SK-N-SH treated with all-trans-retinoic acid at 6 μM for 48 hours (cell line): ENCODE measurements at regions not wholly inside any gene's neighbourhood (a gene's known extent, or its start where the extent isn't known, plus 50 kb on each side); places are given as distances from the start of the nearest gene placed in this dataset.
"Not testable (repeated sequence)": the region's sequence is repeated elsewhere in the genome, so short reads cannot be mapped to it uniquely, and the experiment has no call there.

ENCODE experiments used
- ATAC-seq: fragments of 200-7000 bp; cut with Tn5 transposase; 3 replicates; pipeline ENCODE4 v1.9.1; 2020; ENCODE audit warnings: mild to moderate bottlenecking, moderate library complexity
- ARNTL ChIP-seq: fragments of 450-650 bp; formaldehyde crosslinking; IDR thresholded peaks from 2 replicates; pipeline ENCODE4 v1.5.0; 2020; ENCODE audit warnings: low read depth, mild to moderate bottlenecking, moderate library complexity, borderline replicate concordance
- BACH2 ChIP-seq: fragments of 250-450 bp; sonication (Bioruptor Pico); IDR thresholded peaks from 2 replicates; pipeline ENCODE4 v1.9.0; 2021; ENCODE audit warnings: mild to moderate bottlenecking, borderline replicate concordance
- CREB5 ChIP-seq: fragments of 250-450 bp; sonication (Bioruptor Pico); IDR thresholded peaks from 2 replicates; pipeline ENCODE4 v1.5.1; 2020; ENCODE audit warnings: low read depth, mild to moderate bottlenecking, moderate library complexity
- CSDC2 ChIP-seq: fragments of 250-450 bp; sonication (Bioruptor Pico); IDR thresholded peaks from 2 replicates; pipeline ENCODE4 v1.5.0; 2020; ENCODE audit warnings: mild to moderate bottlenecking, moderate library complexity
- CSRNP3 ChIP-seq: fragments of 250-450 bp; sonication (Bioruptor Pico); IDR thresholded peaks from 2 replicates; pipeline ENCODE4 v1.5.1; 2021; ENCODE audit warnings: mild to moderate bottlenecking, moderate library complexity
- ESRRG ChIP-seq: fragments of 250-450 bp; sonication (Bioruptor Pico); IDR thresholded peaks from 2 replicates; pipeline ENCODE4 v1.6.1; 2021; ENCODE audit warnings: mild to moderate bottlenecking
- GLIS3 ChIP-seq: fragments of 250-450 bp; sonication (Bioruptor Pico); IDR thresholded peaks from 2 replicates; pipeline ENCODE4 v1.5.0; 2020; ENCODE audit warnings: mild to moderate bottlenecking, moderate library complexity
- ISL1 ChIP-seq: fragments of 250-450 bp; sonication (Bioruptor Pico); IDR thresholded peaks from 2 replicates; pipeline ENCODE4 v2.1.2; 2022; ENCODE audit warnings: mild to moderate bottlenecking, moderate library complexity
- OSR1 ChIP-seq: fragments of 250-450 bp; sonication (Bioruptor Pico); IDR thresholded peaks from 2 replicates; pipeline ENCODE4 v1.8.0; 2022; ENCODE audit warnings: moderate library complexity, mild to moderate bottlenecking, inconsistent platforms
- POU6F1 ChIP-seq: fragments of 250-450 bp; sonication (Bioruptor Pico); IDR thresholded peaks from 2 replicates; pipeline ENCODE4 v1.8.0; 2021; ENCODE audit warnings: low read depth, mild to moderate bottlenecking, moderate library complexity, borderline replicate concordance
- PPARA ChIP-seq: fragments of 250-450 bp; sonication (Bioruptor Pico); IDR thresholded peaks from 2 replicates; pipeline ENCODE4 v1.5.0; 2020; ENCODE audit warnings: mild to moderate bottlenecking, borderline replicate concordance
- SNAI2 ChIP-seq: fragments of 250-450 bp; sonication (Bioruptor Pico); IDR thresholded peaks from 2 replicates; pipeline ENCODE4 v1.5.0; 2020; ENCODE audit warnings: mild to moderate bottlenecking, moderate library complexity
- TCF4 ChIP-seq: fragments of 250-450 bp; sonication (Bioruptor Pico); IDR thresholded peaks from 2 replicates; pipeline ENCODE4 v1.8.0; 2021; ENCODE audit warnings: mild to moderate bottlenecking, moderate library complexity, borderline replicate concordance
- TOX ChIP-seq: fragments of 250-450 bp; sonication (Bioruptor Pico); IDR thresholded peaks from 2 replicates; pipeline ENCODE4 v1.8.0; 2021; ENCODE audit warnings: mild to moderate bottlenecking, moderate library complexity, borderline replicate concordance
- TSHZ2 ChIP-seq: fragments of 250-450 bp; sonication (Bioruptor Pico); IDR thresholded peaks from 2 replicates; pipeline ENCODE4 v1.5.0; 2020; ENCODE audit warnings: mild to moderate bottlenecking, moderate library complexity
- ZC3H10 ChIP-seq: fragments of 250-450 bp; sonication (Bioruptor Pico); IDR thresholded peaks from 2 replicates; pipeline ENCODE4 v1.5.1; 2021; ENCODE audit warnings: mild to moderate bottlenecking, moderate library complexity
- ZFP3 ChIP-seq: fragments of 250-450 bp; sonication (Bioruptor Pico); IDR thresholded peaks from 2 replicates; pipeline ENCODE4 v1.5.0; 2020; ENCODE audit warnings: mild to moderate bottlenecking, moderate library complexity
- ZFP30 ChIP-seq: fragments of 450-650 bp; formaldehyde crosslinking; IDR thresholded peaks from 2 replicates; pipeline ENCODE4 v1.5.0; 2022; ENCODE audit warnings: mild to moderate bottlenecking, moderate library complexity
- ZNF70 ChIP-seq: fragments of 450-650 bp; formaldehyde crosslinking; IDR thresholded peaks from 2 replicates; pipeline ENCODE4 v1.5.0; 2020; ENCODE audit warnings: mild to moderate bottlenecking, moderate library complexity
- ZNF8 ChIP-seq: fragments of 450-650 bp; formaldehyde crosslinking; IDR thresholded peaks from 2 replicates; pipeline ENCODE4 v1.5.0; 2020; ENCODE audit warnings: mild to moderate bottlenecking, moderate library complexity

- TF ChIP-seq CREB5: no peak
- TF ChIP-seq ZC3H10 (CRISPR knock-in tag): no peak
- TF ChIP-seq GLIS3 (CRISPR knock-in tag): no peak
- no peak for TF ChIP-seq PPARA (CRISPR knock-in tag)
- no peak for TF ChIP-seq ESRRG (CRISPR knock-in tag)
- TF ChIP-seq CSDC2 (CRISPR knock-in tag): no peak
- no peak for TF ChIP-seq TOX (CRISPR knock-in tag)
- no peak for ATAC-seq
These were observed 126.5 kb upstream of the IGFBP3 start for GRCh38 chr7:46047581-46047980.

GRCh38 chr7:46043338-46043737 lies 122.3 kb upstream of the IGFBP3 start:
- ATAC-seq: not testable (repeated sequence)

GRCh38 chr7:46039813-46040212 lies 118.7 kb upstream of the IGFBP3 start:
- ATAC-seq: not testable (repeated sequence)

- ATAC-seq: no peak
- TF ChIP-seq SNAI2: no peak
- no peak for TF ChIP-seq ZNF70 (CRISPR knock-in tag)
These were observed 114.1 kb upstream of the IGFBP3 start for GRCh38 chr7:46035166-46035565.

GRCh38 chr7:46034056-46034768 lies 113.1 kb upstream of the IGFBP3 start:
- ATAC-seq: no peak

More at GRCh38 chr7:46034056-46034768, 113.1 kb upstream of the IGFBP3 start:
- TF ChIP-seq CSRNP3 (CRISPR knock-in tag) (no peak), TOX (CRISPR knock-in tag) (no peak), ZFP3 (CRISPR knock-in tag) (no peak), SNAI2 (no peak), CREB5 (no peak), ESRRG (CRISPR knock-in tag) (no peak), ZNF8 (CRISPR knock-in tag) (no peak), OSR1 (CRISPR knock-in tag) (no peak), GLIS3 (CRISPR knock-in tag) (no peak), ZFP30 (CRISPR knock-in tag) (no peak), ISL1 (CRISPR knock-in tag) (no peak), TSHZ2 (CRISPR knock-in tag) (no peak), TCF4 (no peak), ARNTL (CRISPR knock-in tag) (no peak), BACH2 (CRISPR knock-in tag) (no peak), POU6F1 (CRISPR knock-in tag) (no peak)
